ENCODE measurements at regions not wholly inside any gene's neighbourhood (a gene's known extent, or its start where the extent isn't known, plus 50 kb on each side); places are given as distances from the start of the nearest gene placed in this dataset.

- no peak for DNase-seq (ENCODE audit: extremely low read depth, low read depth)
- TF ChIP-seq CTCF (IDR thresholded peaks at IDR 0.05; ENCODE audit: low read depth, low read length, missing control alignments): no peak
- no peak overlapping the region for H3K4me3 ChIP-seq (replicated peaks; ENCODE audit: low read depth, low read length)
These were observed 251.2 kb downstream of the BRD1 start for GRCh38 chr22:49576241-49577141.

GRCh38 chr22:49575703-49576081 is 252.0 kb downstream of the BRD1 start:
- H3K4me3 ChIP-seq (replicated peaks; ENCODE audit: low read depth, low read length): no peak overlapping the region
- no peak for TF ChIP-seq CTCF (IDR thresholded peaks at IDR 0.05; ENCODE audit: low read depth, low read length, missing control alignments)
- DNase-seq (ENCODE audit: extremely low read depth, low read depth): no peak

- H3K4me3 ChIP-seq (replicated peaks; ENCODE audit: low read depth, low read length): no peak overlapping the region
- DNase-seq (ENCODE audit: extremely low read depth, low read depth): no peak
- no peak for TF ChIP-seq CTCF (IDR thresholded peaks at IDR 0.05; ENCODE audit: low read depth, low read length, missing control alignments)
These were observed 252.6 kb downstream of the BRD1 start for GRCh38 chr22:49574881-49575702.

GRCh38 chr22:49574205-49574880 is 253.3 kb downstream of the BRD1 start:
- no peak for DNase-seq (ENCODE audit: extremely low read depth, low read depth)
- TF ChIP-seq CTCF (IDR thresholded peaks at IDR 0.05; ENCODE audit: low read depth, low read length, missing control alignments): no peak
- H3K4me3 ChIP-seq (replicated peaks; ENCODE audit: low read depth, low read length): no peak overlapping the region

- no peak for DNase-seq (ENCODE audit: extremely low read depth, low read depth)
- no peak overlapping the region for H3K4me3 ChIP-seq (replicated peaks; ENCODE audit: low read depth, low read length)
- TF ChIP-seq CTCF (IDR thresholded peaks at IDR 0.05; ENCODE audit: low read depth, low read length, missing control alignments): no peak
These were observed 254.4 kb downstream of the BRD1 start for GRCh38 chr22:49573109-49573765.

GRCh38 chr22:49571326-49571725 is 256.3 kb downstream of the BRD1 start:
- no peak overlapping the region for H3K4me3 ChIP-seq (replicated peaks; ENCODE audit: low read depth, low read length)
- DNase-seq (ENCODE audit: extremely low read depth, low read depth): no peak
- TF ChIP-seq CTCF (IDR thresholded peaks at IDR 0.05; ENCODE audit: low read depth, low read length, missing control alignments): no peak
